Neural progenitor cell (in vitro differentiated cells): ENCODE measurements at regions not wholly inside any gene's neighbourhood (a gene's known extent, or its start where the extent isn't known, plus 50 kb on each side); places are given as distances from the start of the nearest gene placed in this dataset.

Experiments used
- DNase-seq: peaks from one replicate; pipeline ENCODE4 v3.0.0-alpha.2; 2016; ENCODE audit warnings: low spot score
- H2AFZ ChIP-seq: fragments of 200-600 bp; sonication (generic); replicated peaks from 2 replicates; pipeline ENCODE4 v1.6.1; 2016; ENCODE audit warnings: antibody characterized with exemption
- H3F3A ChIP-seq: fragments of 200-600 bp; sonication (generic); 2 replicates; pipeline ENCODE4 v1.6.1; 2016; ENCODE audit warnings: antibody characterized with exemption, low read depth
- H3K27ac ChIP-seq: fragments of 200-600 bp; sonication (generic); 2 replicates; pipeline ENCODE4 v1.5.1; 2016; ENCODE audit warnings: mild to moderate bottlenecking
- H3K27me3 ChIP-seq: fragments of 200-600 bp; sonication (generic); 2 replicates; pipeline ENCODE4 v1.6.1; 2016; ENCODE audit warnings: mild to moderate bottlenecking, moderate library complexity
- H3K36me3 ChIP-seq: fragments of 200-600 bp; sonication (generic); 2 replicates; pipeline ENCODE4 v1.5.1; 2016
- H3K4me1 ChIP-seq: fragments of 200-600 bp; sonication (generic); 2 replicates; pipeline ENCODE4 v1.6.1; 2016; ENCODE audit warnings: mixed run types
- H3K4me2 ChIP-seq: fragments of 200-600 bp; sonication (generic); 2 replicates; pipeline ENCODE4 v1.6.1; 2016
- H3K4me3 ChIP-seq: fragments of 200-600 bp; sonication (generic); 2 replicates; pipeline ENCODE4 v1.5.1; 2016
- H3K79me2 ChIP-seq: fragments of 200-600 bp; sonication (generic); 2 replicates; pipeline ENCODE4 v1.6.1; 2016; ENCODE audit warnings: low read depth
- H3K9ac ChIP-seq: fragments of 200-600 bp; sonication (generic); 2 replicates; pipeline ENCODE4 v1.6.1; 2016
- H3K9me3 ChIP-seq: fragments of 200-600 bp; sonication (generic); 2 replicates; pipeline ENCODE4 v1.5.1; 2016; ENCODE audit warnings: low read depth
- H4K20me1 ChIP-seq: fragments of 200-600 bp; sonication (generic); 2 replicates; pipeline ENCODE4 v1.6.1; 2016; ENCODE audit warnings: low read depth
- H3K27ac Mint-ChIP-seq: 3 replicates; pipeline ENCODE4 v1.8.0; 2021; ENCODE audit warnings: mixed read lengths
- H3K27me3 Mint-ChIP-seq: 2 replicates; pipeline ENCODE4 v1.8.0; 2022; ENCODE audit warnings: low read depth, mild to moderate bottlenecking, inconsistent platforms, moderate library complexity, mixed read lengths; ENCODE audit not compliant: insufficient read depth
- H3K36me3 Mint-ChIP-seq: 3 replicates; pipeline ENCODE4 v1.8.0; 2021; ENCODE audit warnings: mixed read lengths
- H3K4me1 Mint-ChIP-seq: 3 replicates; pipeline ENCODE4 v1.8.0; 2021; ENCODE audit warnings: mixed read lengths
- H3K4me3 Mint-ChIP-seq: 3 replicates; pipeline ENCODE4 v1.8.0; 2021; ENCODE audit warnings: mild to moderate bottlenecking, moderate library complexity, mixed read lengths
- H3K9me3 Mint-ChIP-seq: 3 replicates; pipeline ENCODE4 v1.8.0; 2020; ENCODE audit warnings: mixed read lengths
- EZH2 ChIP-seq: fragments of 200-600 bp; sonication (generic); IDR thresholded peaks from 2 replicates; pipeline ENCODE4 v1.6.1; 2017; ENCODE audit warnings: antibody characterized with exemption, mild to moderate bottlenecking, moderate library complexity
- EZH2phosphoT487 ChIP-seq: fragments of 200-600 bp; sonication (generic); IDR thresholded peaks from 2 replicates; pipeline ENCODE4 v1.6.1; 2017; ENCODE audit warnings: antibody characterized with exemption
- TF ChIP-seq, protein P1 (sequence below): fragments of 200-600 bp; sonication (generic); IDR thresholded peaks from 2 replicates; pipeline ENCODE4 v1.5.1; 2017; ENCODE audit warnings: antibody characterized with exemption, mild to moderate bottlenecking

DNA sequence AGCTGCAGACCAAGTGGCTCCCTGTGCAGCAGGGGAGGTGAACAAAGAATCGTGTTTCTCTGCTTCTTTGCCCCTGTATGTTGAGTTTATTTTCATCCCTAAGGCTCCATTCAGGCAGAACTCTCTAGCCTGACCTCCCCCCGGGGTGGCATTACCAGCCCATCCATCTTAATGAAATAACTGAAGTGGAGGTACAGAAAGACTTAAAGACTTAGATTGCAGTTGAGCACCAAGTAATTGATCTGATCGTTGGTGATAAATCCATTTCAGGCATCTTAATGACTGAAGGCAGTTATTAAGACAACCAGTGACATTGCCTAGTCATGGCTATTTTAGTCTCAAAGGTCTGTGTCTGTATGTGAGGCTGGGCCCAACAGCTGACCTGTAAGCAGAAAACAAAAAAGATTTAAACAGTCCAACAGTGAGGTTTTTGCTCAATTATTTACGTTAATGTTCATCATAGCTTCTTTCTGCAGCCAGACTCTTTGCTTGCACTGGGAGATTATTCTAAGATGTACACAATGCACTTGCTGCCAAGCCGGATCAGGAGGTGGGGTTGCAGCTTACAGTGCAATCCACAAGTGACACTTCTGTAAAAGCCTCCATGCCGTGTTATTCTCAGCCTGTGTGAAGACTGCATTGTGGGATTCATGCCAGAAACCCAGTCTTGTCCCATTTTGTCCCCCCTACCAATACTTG is 363.0 kb upstream of the DUSP10 start:
- H3K4me3 Mint-ChIP-seq, result no peak overlapping the region
- peak overlapping the region; percentile 23 for H3K27ac Mint-ChIP-seq
- no peaks in the 10 kb centered on the region for H3K36me3 ChIP-seq
- TF ChIP-seq, protein P1, sequence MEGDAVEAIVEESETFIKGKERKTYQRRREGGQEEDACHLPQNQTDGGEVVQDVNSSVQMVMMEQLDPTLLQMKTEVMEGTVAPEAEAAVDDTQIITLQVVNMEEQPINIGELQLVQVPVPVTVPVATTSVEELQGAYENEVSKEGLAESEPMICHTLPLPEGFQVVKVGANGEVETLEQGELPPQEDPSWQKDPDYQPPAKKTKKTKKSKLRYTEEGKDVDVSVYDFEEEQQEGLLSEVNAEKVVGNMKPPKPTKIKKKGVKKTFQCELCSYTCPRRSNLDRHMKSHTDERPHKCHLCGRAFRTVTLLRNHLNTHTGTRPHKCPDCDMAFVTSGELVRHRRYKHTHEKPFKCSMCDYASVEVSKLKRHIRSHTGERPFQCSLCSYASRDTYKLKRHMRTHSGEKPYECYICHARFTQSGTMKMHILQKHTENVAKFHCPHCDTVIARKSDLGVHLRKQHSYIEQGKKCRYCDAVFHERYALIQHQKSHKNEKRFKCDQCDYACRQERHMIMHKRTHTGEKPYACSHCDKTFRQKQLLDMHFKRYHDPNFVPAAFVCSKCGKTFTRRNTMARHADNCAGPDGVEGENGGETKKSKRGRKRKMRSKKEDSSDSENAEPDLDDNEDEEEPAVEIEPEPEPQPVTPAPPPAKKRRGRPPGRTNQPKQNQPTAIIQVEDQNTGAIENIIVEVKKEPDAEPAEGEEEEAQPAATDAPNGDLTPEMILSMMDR, result no peak
- no peak for TF ChIP-seq EZH2phosphoT487
- TF ChIP-seq EZH2, result no peak
- H3K27ac ChIP-seq, result no peak overlapping the region
- H3K4me1 ChIP-seq, result peaks cover 17% of the 10 kb centered on the region
- peaks cover 14% of the 10 kb centered on the region for H3K27me3 Mint-ChIP-seq
- no peaks in the 10 kb centered on the region for H4K20me1 ChIP-seq
- H3K4me3 ChIP-seq, result no peak overlapping the region
- H3K9me3 Mint-ChIP-seq, result no peaks in the 10 kb centered on the region
- no peak for DNase-seq
- no peaks in the 10 kb centered on the region for H3K27me3 ChIP-seq
- peaks cover 42% of the 10 kb centered on the region for H3K4me1 Mint-ChIP-seq
- H3K36me3 Mint-ChIP-seq, result no peaks in the 10 kb centered on the region
- no peak overlapping the region for H3K9ac ChIP-seq
- H2AFZ ChIP-seq, result peak overlapping the region; percentile 47
- no peaks in the 10 kb centered on the region for H3K79me2 ChIP-seq
- no peak overlapping the region for H3K4me2 ChIP-seq
- no peaks in the 10 kb centered on the region for H3K9me3 ChIP-seq
- no peaks in the 10 kb centered on the region for H3F3A ChIP-seq

DNA sequence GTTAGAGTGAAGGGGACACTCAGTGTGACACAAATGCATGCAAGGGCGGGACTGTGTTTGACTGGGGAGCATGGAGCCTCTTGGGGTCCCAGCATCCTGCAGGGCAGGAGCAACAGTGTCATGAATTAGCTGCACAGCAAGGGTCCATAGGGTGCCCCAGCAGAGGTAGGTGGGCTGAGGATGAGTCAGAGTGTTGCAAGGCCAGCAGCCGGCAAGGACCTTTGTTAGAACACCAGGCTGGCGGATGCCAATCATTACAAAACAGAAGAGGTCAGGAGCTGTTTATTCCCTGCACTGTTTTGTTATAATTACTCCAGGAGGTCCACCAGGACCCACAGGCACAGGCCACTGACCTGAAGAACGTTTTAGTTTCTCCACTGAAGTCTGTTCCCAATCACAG is 362.2 kb upstream of the DUSP10 start:
- peaks cover 42% of the 10 kb centered on the region for H3K4me1 Mint-ChIP-seq
- no peaks in the 10 kb centered on the region for H3K9me3 Mint-ChIP-seq
- no peaks in the 10 kb centered on the region for H3K79me2 ChIP-seq
- no peaks in the 10 kb centered on the region for H3K36me3 ChIP-seq
- H3K9me3 ChIP-seq, result no peaks in the 10 kb centered on the region
- peaks cover 23% of the 10 kb centered on the region for H3K4me1 ChIP-seq
- peaks cover 14% of the 10 kb centered on the region for H3K27me3 Mint-ChIP-seq
- H3F3A ChIP-seq, result no peaks in the 10 kb centered on the region
- no peak for TF ChIP-seq EZH2phosphoT487
- TF ChIP-seq EZH2, result no peak
- TF ChIP-seq, protein P1, result no peak
- no peaks in the 10 kb centered on the region for H4K20me1 ChIP-seq
- no peak overlapping the region for H3K4me2 ChIP-seq
- no peaks in the 10 kb centered on the region for H3K36me3 Mint-ChIP-seq
- no peak for DNase-seq
- no peak overlapping the region for H3K4me3 ChIP-seq
- no peaks in the 10 kb centered on the region for H3K27me3 ChIP-seq
- no peak overlapping the region for H3K4me3 Mint-ChIP-seq
- no peak overlapping the region for H3K27ac ChIP-seq
- H3K9ac ChIP-seq, result no peak overlapping the region
- no peak overlapping the region for H3K27ac Mint-ChIP-seq
- peak overlapping the region; percentile 47 for H2AFZ ChIP-seq

DNA sequence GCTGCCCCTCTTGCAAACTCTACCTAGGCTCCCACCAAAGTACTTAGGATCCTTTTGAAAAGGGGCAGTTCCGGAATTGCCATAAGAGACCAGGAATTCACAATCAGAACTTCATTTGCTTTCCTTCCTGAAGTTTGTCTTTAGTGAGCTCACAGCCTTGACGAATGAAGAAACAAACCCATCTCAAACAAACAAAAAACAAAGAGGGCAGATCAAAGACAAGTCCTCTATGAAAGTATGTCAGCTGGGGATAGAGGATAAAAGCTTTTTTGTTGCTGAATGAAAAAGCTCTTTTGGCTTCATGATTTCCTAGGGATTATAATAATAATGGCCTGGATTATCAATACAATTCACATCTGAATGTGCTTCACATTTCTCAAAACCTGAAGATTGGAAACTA is 357.9 kb upstream of the DUSP10 start:
- H3K9me3 Mint-ChIP-seq, result no peaks in the 10 kb centered on the region
- H3K4me3 ChIP-seq, result no peak overlapping the region
- H3K27me3 Mint-ChIP-seq, result peaks cover 9% of the 10 kb centered on the region
- H3K4me3 Mint-ChIP-seq, result no peak overlapping the region
- no peak for DNase-seq
- no peak overlapping the region for H2AFZ ChIP-seq
- H3K27ac ChIP-seq, result no peak overlapping the region
- no peaks in the 10 kb centered on the region for H4K20me1 ChIP-seq
- H3K27ac Mint-ChIP-seq, result no peak overlapping the region
- H3K9ac ChIP-seq, result no peak overlapping the region
- TF ChIP-seq, protein P1, result no peak
- TF ChIP-seq EZH2phosphoT487, result no peak
- no peak for TF ChIP-seq EZH2
- no peaks in the 10 kb centered on the region for H3K9me3 ChIP-seq
- H3K79me2 ChIP-seq, result no peaks in the 10 kb centered on the region
- peaks cover 13% of the 10 kb centered on the region for H3K4me1 ChIP-seq
- no peak overlapping the region for H3K4me2 ChIP-seq
- no peaks in the 10 kb centered on the region for H3F3A ChIP-seq
- H3K36me3 ChIP-seq, result no peaks in the 10 kb centered on the region
- H3K4me1 Mint-ChIP-seq, result peaks cover 21% of the 10 kb centered on the region
- H3K36me3 Mint-ChIP-seq, result no peaks in the 10 kb centered on the region
- H3K27me3 ChIP-seq, result no peaks in the 10 kb centered on the region
